H1 (cell line): ENCODE measurements at regions not wholly inside any gene's neighbourhood (a gene's known extent, or its start where the extent isn't known, plus 50 kb on each side); places are given as distances from the start of the nearest gene placed in this dataset.

Source experiments
- ASH2L ChIP-seq: fragments of 200-600, 300-600 bp; sonication (generic); IDR thresholded peaks from one replicate; pipeline ENCODE4 v1.7.1; 2017; ENCODE audit warnings: low read length
- CHD7 ChIP-seq: fragments of 300-600 bp; sonication (generic); IDR thresholded peaks from 2 replicates; pipeline ENCODE4 v1.7.1; 2012; ENCODE audit warnings: low read length, moderate library complexity, mild to moderate bottlenecking, inconsistent platforms; ENCODE audit not compliant: insufficient replicate concordance
- CREB1 ChIP-seq: IDR thresholded peaks from 2 replicates; pipeline ENCODE4 v1.6.1; 2012; ENCODE audit warnings: inconsistent platforms
- EZH2 ChIP-seq: fragments of 200-600 bp; sonication (generic); IDR thresholded peaks from 2 replicates; pipeline ENCODE4 v1.7.1; 2012; ENCODE audit warnings: low read depth, mild to moderate bottlenecking, moderate library complexity, low read length, inconsistent platforms; ENCODE audit not compliant: severe bottlenecking
- GABPA ChIP-seq: IDR thresholded peaks from 2 replicates; pipeline ENCODE4 v1.6.1; 2011; ENCODE audit warnings: mild to moderate bottlenecking, low read length, moderate library complexity, borderline replicate concordance; ENCODE audit not compliant: insufficient read depth
- MAFK ChIP-seq: IDR thresholded peaks from 2 replicates; pipeline ENCODE4 v1.6.1; 2012; ENCODE audit warnings: low read depth, mild to moderate bottlenecking, improper control_type of control experiment, low read length
- NRF1 ChIP-seq: IDR thresholded peaks from 2 replicates; pipeline ENCODE4 v1.6.1; 2011; ENCODE audit warnings: mild to moderate bottlenecking, low read depth, low read length, improper control_type of control experiment
- RNF2 ChIP-seq: fragments of 200-900, 300-1000 bp; sonication (generic); IDR thresholded peaks from 2 replicates; pipeline ENCODE4 v1.7.1; 2016; ENCODE audit warnings: borderline replicate concordance, low read depth, mild to moderate bottlenecking, antibody characterized with exemption, low read length; ENCODE audit not compliant: poor library complexity, severe bottlenecking; ENCODE audit errors: missing control alignments
- SIRT6 ChIP-seq: IDR thresholded peaks from one replicate; pipeline ENCODE4 v1.7.1; 2012; ENCODE audit warnings: low read length, inconsistent platforms
- SIX5 ChIP-seq: IDR thresholded peaks from 2 replicates; pipeline ENCODE4 v1.6.1; 2011; ENCODE audit warnings: mild to moderate bottlenecking, low read depth, low read length
- TF ChIP-seq, protein P1 (sequence below): IDR thresholded peaks from 2 replicates; pipeline ENCODE4 v1.6.1; 2012; ENCODE audit warnings: inconsistent platforms

- TF ChIP-seq CHD7 (no peak), NRF1 (no peak), SIX5 (no peak), CREB1 (no peak), GABPA (no peak), ASH2L (no peak), RNF2 (no peak), EZH2 (no peak), MAFK (no peak), SIRT6 (no peak)
- TF ChIP-seq, protein P1, sequence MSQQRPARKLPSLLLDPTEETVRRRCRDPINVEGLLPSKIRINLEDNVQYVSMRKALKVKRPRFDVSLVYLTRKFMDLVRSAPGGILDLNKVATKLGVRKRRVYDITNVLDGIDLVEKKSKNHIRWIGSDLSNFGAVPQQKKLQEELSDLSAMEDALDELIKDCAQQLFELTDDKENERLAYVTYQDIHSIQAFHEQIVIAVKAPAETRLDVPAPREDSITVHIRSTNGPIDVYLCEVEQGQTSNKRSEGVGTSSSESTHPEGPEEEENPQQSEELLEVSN, result no peak
Observed at GRCh38 chr11:25242928-25243327, 746.1 kb downstream of the LUZP2 start (continued).
